Activated CD4-positive, alpha-beta T cell treated with anti-CD3 and anti-CD28 coated beads, Interleukin-2, amount 50 U/mL, for 4 hours (primary cell): ENCODE measurements at regions not wholly inside any gene's neighbourhood (a gene's known extent, or its start where the extent isn't known, plus 50 kb on each side); places are given as distances from the start of the nearest gene placed in this dataset.

Experiments
- DNase-seq, 2 experiments: peaks; one replicate each; pipeline ENCODE4 v3.0.0-alpha.2; 2020

DNA sequence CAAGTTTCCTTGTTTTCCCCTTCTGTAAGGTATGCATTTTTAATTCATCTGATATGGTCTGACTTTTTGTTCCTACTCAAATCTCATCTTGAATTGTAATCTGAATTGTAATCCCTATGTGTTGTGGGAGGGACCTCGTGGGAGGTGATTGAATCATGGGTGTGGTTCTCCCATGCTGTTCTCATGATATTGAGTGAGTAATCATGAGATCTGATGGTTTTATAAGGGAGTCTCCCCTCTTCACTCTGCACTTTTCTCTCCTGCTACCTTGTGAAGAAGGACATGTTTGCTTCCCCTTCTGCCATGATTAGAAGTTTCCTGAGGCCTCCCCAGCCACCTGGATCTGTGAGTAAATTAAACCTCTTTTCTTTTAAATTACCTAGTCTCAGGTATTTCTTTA, 476.1 kb downstream of the LPIN1 start:
- no peak for DNase-seq

DNA sequence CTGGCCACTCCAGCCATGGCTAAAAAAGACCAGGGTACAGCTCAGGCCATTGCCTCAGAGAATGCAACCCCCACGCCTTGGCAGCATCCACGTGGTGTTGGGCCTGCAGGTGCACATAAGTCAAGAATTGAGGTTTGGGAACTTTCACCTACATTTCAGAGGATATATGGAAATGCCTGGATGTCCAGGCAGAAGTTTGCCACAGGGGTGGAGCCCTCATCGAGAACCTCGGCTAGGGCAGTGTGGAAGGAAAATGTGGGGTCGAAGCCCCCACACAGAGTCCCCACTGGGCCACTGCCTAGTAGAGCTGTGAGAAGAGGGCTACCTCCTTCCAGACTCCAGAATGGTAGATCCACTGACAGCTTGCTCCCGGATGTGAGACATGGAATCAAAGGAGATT, 477.3 kb downstream of the LPIN1 start:
- DNase-seq, result no peak

DNA sequence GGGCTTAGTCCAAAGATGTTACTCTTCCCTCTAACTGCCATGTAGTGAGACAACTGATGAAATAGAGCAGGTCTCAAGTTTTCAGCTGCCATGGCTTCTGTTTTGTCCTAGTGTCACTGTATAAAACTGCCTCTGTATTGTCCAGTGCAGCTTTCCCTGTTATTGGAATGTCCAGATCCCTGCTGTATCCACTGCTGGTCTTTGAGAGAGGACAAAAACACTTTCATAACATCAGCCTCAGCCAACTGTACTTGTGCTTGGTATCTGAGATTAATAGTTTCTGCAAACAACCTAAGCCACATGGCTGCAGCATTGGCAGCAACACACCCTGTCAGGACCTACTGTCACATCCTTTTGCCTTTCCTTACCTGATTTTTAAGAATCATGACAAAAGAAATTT, 480.2 kb downstream of the LPIN1 start:
- DNase-seq, result no peak

DNA sequence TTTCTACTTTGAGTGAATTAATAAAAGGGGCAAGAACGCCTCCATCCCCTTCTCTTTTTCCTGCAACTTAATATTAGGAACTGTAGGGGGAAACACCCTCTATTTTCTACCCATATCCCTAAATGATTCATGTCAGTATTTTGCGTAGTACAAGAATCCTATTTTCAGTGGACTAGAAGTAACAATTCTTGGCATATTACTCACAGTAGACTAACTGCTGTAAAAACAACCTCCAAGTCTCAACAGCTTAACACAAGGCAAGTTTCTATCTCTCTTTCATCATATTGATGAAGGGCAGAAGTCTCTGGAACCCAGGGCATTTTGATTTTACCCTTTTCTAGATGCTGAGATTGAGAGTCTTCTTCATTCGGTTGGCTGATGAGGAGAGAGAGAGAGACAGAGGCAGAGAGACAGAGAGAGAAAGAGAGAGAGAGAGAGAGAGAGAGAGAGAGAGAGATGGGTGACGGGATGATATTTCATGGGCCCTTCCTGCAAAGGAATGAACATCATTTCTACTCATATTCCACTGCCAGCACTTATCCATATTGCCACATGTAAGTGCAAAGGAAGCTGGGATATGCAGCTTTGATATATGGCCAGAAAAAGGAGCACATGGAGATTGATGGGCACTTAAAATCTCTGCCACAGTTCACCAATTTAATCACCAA, 481.6 kb downstream of the LPIN1 start:
- no peak for DNase-seq

DNA sequence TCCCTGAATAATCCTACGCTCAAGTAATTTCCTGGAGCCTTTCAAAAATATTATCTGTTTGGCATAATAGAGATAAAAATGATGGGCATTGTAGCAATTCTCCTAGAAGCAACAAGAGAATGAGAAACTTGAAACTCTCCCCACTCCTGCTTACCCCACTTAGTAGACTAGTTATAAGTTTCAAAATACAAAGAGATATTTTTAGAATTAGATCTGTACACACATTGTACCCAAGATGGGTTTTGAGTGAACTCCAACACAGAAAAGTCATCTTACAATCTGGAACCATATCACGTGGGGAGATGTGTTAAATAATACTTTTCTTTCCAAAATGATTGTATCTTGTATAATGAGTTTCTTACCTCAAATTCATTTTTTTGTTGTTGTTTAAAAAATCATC, 484.9 kb downstream of the LPIN1 start:
- no peak for DNase-seq

DNA sequence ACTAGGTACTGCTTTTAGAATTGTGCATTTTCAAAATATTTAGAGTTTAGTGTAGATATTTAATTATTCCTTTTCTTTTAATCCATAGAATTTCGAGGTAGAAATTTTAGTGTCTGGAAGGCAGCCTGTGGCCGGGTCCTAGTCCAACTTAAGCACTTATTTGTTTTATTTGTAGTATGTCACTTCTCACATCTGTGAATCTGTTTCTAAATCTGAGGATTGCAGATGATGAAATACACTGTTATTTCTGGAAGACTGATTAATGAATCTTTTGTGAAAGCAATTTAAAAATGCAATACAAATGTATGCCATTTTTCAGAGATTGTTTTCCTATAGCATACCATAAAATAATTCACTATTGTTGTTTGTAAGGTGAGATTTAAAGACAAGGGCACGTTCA, 483.9 kb upstream of the TRIB2 start:
- no peak for DNase-seq

DNA sequence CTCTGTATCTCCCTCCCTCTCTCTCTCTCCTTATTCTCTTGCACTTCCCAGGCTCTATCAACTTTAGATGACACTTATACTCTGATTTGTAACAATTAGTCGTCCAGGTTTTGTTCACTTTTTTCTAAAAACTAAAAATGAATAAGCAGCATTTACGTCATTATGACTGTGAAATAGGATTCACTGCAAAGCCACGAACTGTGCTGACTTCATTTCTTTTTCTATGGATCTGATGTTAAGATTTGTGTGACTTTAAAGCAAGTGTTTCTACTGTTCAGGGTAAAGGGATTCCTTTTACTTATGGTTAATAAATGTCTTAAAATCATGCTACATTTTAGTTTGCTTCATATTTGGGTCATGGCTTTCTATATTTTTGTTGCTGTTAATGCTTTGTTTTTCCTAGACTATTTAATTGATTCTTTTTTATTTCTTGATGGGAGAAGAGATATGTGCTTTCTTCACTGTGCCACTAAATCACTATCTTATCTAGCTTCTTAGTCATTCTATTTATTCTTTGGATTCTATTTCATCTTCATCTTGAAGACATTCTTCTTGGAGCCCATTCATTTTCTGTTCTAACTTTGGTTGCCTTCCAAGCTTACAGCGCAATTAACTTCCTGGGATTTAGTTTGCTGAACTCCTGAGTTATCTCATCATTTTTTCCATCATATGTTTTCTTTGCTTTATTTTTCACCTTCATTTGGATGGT, 480.4 kb upstream of the TRIB2 start:
- DNase-seq, result no peak

DNA sequence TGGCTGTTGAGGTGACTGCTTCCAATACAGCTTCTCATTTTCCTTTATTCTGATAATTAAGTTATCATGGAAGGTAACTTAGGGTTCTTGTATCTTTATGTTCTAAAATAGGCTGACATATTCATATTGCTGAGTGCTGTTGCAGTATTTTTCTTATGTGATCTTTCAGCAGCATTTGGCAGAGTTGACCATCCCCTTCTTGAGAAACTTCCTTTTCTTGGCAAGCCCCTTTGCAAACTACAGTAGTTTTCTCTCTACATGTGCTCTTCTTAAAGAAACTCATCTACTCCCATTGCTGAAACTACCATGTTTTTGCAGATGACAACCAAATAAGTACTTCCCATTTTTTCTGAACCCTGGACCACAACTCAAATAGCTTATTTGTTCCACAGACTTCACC, 476.5 kb upstream of the TRIB2 start:
- no peak for DNase-seq

DNA sequence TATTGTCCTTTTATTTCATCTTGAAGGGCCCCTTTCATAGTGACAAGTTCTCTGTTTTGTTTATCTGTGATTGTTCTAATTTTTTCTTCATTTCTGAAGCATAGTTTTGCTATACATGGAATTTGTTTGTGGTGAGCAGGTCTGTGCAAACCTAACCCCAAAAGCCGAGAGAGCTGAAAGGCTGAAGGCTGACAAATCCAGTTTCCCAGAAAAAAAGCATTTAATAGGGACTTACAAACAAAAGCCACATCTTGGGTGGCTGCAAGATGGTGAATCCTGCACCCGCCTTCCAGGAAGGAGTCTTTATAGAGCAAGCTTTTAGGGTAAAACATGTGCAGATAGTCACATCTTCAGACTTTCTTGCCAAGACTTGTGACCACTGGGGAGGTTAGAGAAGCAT, 473.4 kb upstream of the TRIB2 start:
- no peak for DNase-seq

DNA sequence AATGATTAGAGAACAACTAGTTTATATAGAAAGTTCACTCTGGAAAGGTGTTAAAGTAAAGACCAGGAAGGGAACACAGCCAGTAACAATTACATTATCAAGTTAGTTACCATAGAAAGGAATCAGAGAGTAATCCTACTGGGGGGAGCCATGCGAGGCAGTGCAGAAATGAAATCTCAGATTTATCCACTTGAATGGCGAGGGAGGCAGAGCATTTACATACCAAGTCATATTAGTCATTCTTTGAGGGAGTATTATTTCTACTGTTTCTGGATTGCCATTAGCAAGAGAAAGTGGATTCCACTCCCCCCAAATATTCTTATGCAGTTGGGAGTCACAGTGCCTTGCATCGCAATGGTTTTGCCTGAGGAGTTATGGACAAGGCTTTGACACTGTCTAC, 472.7 kb upstream of the TRIB2 start:
- no peak for DNase-seq

DNA sequence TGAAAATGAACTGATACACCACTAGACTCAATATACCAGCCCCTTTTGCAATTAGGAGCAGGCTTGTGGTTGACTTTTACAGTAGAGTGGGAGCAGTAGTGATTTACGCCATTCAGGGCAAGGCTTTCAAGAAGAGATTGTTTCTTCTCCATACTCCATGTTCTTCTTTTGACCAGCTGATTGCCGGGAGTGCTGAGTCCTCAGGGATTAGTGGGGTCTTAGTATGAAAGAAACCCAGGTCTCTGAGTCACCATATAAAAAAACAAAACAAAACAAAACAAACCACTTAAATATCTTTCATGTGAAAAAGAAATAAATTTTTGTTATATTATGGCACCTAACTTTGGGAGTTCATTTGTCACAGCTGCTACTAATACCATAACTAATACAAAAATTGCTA, 465.6 kb upstream of the TRIB2 start:
- no peak for DNase-seq

DNA sequence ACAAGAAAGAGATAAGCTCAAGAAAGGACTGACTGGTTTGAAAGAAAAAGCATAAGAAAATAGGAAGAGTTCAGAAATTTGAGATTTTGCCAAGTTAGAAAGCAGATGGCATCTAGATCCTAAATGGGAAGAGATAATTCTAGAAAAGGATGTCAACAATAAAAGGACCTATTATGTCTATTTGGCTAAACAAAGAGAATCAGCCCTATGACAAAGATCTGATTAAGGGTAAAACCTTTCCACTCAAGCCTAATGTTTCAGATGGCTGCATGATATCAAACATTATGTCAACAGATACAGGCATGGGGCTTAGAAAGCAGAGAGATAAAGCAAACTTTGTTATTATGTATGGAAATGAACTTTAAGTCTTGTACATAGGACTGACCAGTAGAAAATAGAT, 465.0 kb upstream of the TRIB2 start:
- no peak for DNase-seq

DNA sequence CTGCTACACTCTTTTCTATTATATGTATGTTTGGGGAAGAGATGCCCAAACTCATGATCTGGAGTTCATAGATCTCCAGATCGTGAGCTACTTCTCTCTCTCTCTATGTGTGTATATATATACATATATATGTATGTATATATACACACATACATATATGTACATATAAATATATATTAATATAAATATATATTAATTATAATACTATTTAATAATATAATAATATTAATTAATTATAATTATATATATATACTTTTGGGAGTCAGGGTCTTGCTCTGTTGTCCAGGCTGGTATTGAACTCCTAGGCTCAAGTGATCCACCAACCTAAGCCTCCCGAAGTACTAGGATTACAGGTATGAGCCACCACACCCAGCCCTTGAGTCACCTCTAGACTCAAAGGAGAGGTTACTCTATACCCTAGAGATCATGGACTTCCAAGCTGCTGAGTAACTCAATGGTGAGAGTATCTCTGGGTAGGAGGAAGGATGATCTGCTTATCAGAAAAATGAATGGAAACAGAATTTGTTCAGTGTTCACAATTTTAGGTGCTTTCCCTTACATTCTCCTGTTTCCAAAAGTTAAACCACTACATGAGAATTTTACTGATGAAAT, 463.5 kb upstream of the TRIB2 start:
- DNase-seq, result no peak

DNA sequence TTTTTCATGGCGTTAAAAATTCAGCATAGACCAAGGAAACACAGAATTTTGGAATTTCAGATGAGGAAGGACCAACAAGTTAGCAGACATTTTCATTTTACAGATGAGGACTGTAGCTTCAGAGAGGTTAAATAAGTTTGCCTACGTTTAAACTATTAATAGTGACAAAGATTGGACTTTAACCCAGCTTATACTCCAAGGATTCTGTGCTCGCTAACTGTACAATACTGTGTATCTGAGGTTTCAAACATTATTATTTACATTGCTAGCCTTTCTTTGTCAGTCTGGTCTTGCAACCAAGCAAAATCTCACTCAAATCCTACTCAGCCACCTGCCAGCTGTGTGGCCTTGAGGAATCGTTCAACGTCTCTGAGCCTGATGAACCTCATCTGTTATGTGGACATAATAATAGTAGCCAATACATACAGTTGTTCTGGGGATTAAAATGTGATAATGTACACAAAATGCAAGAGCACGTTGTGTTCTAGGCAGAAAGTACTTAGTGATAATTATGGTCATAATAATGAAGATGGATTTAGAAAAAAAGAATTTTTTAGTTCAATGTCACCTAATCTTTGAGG, 462.4 kb upstream of the TRIB2 start:
- DNase-seq, result no peak

DNA sequence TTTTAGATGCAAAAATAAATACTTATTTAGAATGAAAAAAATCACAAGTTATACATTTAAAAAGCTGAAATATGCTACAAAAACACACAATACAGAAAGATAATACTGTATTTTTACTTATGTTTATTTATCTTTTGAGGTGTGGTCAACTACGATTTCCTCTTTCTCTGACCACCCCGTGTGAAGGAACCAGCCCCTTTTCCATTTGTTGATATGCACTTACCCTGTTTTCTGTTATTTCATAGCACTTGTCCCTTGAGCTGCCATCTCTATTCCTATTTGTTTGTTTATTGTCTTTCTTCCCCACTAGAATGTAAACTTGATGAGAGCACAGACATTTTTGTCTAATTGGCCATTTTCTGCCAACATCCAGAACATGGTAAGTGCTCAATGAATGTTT, 460.5 kb upstream of the TRIB2 start:
- no peak for DNase-seq

DNA sequence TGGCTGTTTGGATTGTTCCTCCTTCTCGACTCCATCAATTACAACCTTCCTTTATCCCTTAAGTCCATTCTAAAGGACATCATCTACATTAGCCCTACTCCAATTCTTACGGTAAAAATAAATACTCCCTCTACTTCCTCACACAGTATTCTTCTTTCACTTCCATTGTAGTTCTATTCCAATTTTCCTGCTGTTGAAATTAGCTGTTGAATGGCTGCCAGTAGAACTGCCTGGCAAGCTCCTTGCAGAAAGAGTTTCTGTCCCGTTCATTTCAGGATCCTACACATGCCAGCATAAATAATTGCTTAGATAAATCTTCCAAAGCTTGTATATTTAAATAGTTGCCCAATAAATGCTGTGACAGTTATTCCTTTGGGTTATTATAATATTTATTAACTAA, 459.3 kb upstream of the TRIB2 start:
- no peak for DNase-seq

DNA sequence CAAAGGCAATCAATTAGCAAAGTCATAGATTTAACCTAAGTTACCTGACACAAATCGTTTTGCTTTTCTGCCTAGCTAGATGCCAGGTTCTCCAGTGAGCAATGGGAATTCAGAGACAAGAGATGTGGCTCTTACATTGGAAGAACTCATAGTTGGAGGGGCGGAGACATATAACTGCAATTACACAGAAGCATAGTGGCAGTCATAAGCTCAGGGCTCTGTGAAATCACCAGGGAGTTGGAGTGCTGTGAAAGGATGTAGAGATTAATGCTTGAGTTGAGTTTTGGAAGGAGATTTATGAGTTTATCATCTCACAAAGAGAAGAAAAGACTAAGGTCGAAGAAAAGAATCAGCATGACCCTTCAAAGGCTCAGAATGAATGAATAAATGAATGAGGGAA, 457.2 kb upstream of the TRIB2 start:
- DNase-seq, result no peak

DNA sequence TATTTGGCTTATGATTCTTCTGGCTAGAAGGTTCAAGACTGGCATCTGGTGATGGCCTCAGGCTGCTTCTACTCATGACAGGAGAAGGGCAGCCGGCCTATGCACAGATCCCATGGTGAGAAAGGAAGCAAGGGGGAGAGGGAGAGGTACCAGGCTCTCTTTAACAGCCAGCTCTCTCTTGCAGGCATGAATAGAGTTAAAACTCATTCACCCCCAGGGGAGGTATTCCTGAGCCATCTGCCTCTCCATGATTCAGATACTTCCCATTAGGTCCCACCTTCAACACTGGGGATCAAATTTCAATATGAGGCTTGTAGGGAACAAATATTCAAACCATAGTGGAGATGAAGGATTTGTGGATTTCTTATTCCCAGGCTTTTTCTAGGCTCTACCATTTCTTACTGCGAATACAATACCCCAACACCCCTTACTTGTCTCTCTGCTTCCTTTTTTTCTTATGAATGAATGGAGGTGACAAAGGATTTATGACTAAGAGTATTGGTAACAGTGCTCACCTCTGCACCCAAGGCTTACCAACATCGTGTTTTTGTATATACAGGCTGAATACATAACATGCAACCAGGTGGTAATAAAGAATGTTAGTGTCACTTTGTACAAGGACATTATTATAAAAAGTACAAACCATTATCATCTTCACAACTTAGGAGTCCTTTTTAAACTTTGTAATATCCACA, 454.6 kb upstream of the TRIB2 start:
- DNase-seq, result no peak

DNA sequence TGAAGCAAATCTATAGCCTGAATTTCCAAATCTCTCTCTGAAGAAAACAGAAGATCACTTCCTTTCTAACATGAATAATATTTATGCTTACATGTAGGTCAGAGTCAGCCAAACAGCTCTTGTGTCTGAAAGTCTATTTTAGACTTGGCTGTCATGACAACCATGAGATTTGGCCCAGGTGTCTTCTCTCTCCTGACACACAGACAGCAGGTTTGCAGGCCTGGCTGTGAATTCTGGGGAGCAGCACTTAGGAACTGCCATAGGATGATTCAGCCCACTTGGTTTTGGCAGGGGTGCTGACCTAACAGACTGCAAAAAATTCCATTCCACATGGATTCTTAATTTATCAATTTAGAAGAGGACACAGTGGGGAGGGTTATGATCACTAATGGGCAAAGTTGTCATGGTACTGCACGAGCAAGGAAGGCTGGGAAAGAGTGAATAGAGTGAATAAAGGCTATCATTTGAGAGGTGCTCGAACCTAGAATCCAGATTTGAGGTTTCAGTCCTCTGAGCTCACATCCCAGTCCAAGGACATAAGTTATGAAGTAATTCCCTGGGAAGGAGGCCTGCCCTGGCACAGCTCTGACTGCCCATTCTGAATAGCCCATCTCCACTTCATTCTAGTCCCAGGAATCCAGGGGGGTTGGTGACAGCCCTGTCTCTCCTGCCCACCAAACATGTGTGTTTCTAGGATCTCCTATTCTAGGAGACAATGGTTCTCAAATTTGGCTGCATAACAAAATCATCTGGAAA, 453.9 kb upstream of the TRIB2 start:
- DNase-seq, result no peak

DNA sequence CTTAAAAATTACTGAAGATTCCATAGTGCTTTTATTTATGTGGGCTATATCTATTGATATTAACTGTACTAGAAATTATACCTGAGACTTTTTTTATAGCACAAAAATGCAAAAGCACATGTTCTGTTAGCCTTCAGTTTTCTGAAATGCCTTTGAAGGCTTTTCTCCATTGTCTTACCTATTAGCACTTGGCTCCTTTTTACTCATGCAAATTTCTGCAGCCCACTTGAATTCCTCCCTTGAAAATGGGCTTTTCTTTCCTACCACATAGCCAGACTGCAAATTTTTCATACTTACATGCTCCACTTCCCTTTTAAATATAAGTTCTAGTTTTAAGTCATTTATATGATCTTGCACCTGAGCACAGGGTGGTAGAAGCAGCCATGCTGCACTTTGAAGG, 453.0 kb upstream of the TRIB2 start:
- DNase-seq, result no peak

DNA sequence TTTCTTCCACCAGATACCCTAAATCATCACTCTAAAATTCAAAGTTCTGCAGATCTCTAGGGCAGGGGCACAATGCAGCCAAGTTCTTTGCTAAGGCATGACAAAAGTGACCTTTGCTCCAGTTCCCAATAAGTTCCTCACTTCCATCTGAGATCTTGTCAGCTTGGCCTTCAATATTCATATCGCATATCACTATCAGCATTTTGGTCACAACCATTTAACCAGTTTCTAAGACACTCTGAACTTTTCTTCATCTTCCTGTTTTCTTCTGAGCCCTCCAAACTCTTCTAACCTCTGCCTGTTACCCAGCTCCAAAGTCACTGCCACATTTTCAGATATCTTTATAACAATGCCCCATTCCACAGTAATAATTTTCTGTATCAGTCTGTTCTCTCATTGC, 452.6 kb upstream of the TRIB2 start:
- DNase-seq, result no peak

DNA sequence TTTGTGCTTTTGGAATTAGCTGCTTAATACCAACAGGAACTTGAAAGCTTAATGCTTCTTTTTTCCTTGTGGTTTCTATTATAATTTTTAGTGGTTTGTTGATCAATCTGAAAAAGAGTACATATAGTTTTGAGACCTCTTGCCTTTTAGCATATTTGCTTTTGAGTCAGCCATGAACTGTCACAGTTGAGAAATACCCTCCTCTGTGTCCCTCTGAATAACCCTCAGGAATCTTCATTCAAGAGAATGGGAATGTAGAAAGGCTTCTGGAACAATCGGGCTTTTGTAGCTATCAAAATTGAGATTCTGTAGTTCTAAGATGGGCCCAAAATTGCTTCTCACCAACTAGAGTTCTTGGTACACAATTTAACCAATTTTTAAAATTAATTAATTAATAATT, 451.1 kb upstream of the TRIB2 start:
- no peak for DNase-seq

DNA sequence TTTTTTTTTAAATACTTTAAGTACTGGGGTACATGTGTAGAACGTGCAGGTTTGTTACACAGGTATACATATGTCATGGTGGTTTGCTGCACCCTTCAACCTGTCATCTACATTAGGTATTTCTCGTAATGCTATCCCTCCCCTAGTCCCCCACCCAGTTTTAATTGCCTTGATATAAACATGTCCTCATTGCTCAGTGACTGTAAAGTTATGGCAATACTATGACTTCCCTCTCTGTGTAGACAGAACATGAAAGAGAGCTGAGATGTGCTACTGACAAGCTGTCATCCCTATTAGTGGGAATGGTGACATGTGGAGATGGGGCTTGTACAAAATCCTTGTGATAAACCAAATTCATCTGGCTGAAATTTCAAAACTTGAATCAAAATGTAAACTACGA, 449.7 kb upstream of the TRIB2 start:
- DNase-seq, result no peak
